Ishikawa (cell line): ENCODE measurements at regions not wholly inside any gene's neighbourhood (a gene's known extent, or its start where the extent isn't known, plus 50 kb on each side); places are given as distances from the start of the nearest gene placed in this dataset.

Experiments
- CEBPB ChIP-seq: IDR thresholded peaks from 2 replicates; pipeline ENCODE4 v1.6.1; 2012
- EP300 ChIP-seq: IDR thresholded peaks from 2 replicates; pipeline ENCODE4 v1.6.1; 2012; ENCODE audit warnings: borderline replicate concordance
- TAF1 ChIP-seq: IDR thresholded peaks from 2 replicates; pipeline ENCODE4 v1.6.1; 2012; ENCODE audit warnings: low read depth, mild to moderate bottlenecking
- TF ChIP-seq, protein P1 (sequence below): IDR thresholded peaks from 2 replicates; pipeline ENCODE4 v1.6.1; 2012

DNA sequence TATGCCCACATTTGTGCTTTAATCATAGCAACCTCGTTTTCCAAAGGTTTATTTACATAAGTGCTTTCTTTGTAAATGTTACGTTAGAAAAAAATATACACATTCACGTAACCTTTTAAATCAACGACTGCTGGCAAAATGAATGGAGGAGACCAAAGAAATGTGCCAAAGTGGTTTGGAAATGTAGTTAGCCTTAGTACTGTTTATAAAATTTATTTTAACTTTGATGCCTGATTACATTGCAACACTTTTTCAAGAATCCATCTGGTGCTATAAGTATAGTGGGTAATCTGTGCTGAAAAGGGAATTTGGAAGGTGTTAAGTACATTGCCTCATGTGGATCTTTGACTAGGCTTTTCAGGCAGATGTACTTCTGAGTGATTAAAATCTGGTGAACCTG, 108.9 kb downstream of the IFI44 start:
- TF ChIP-seq CEBPB (no peak), EP300 (no peak), TAF1 (no peak)
- TF ChIP-seq, protein P1, sequence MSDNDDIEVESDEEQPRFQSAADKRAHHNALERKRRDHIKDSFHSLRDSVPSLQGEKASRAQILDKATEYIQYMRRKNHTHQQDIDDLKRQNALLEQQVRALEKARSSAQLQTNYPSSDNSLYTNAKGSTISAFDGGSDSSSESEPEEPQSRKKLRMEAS = no peak
